Gastrocnemius medialis (tissue), 4 donors: ENCODE measurements at regions not wholly inside any gene's neighbourhood (a gene's known extent, or its start where the extent isn't known, plus 50 kb on each side); places are given as distances from the start of the nearest gene placed in this dataset.

Experiments
- ATAC-seq, 2 donors: fragments of 150-250 bp; one replicate each; pipeline ENCODE4 v1.9.1; 2016
- DNase-seq, 2 donors: peaks; one replicate each; pipeline ENCODE4 v3.0.0-alpha.2; 2019
- H3K27ac ChIP-seq, 4 donors: fragments of 200-600 bp; sonication (generic); 1 replicate in 1 of 4; 2 replicates in 3 of 4; pipeline ENCODE4 v1.5.1; 2016 to 2018; ENCODE audit warnings: mild to moderate bottlenecking in 2 of 4, moderate library complexity in 1 of 4
- H3K27me3 ChIP-seq, 3 donors: fragments of 200-600 bp; sonication (generic) in 2 of 3; 1 replicate in 1 of 3; 2 replicates in 2 of 3; pipeline versions ENCODE4 v1.5.1 to v1.6.0; 2016 to 2019; ENCODE audit warnings: mild to moderate bottlenecking in 1 of 3, moderate library complexity in 1 of 3
- H3K36me3 ChIP-seq, 2 donors: fragments of 200-600 bp; sonication (generic) in 1 of 2; one replicate each; pipeline ENCODE4 v1.5.1; 2017 to 2018
- H3K4me1 ChIP-seq, 2 donors: fragments of 200-600 bp; sonication (generic) in 1 of 2; one replicate each; pipeline ENCODE4 v1.5.1; 2016 to 2017; ENCODE audit warnings: mild to moderate bottlenecking in 2 of 2
- H3K4me3 ChIP-seq, 4 donors: fragments of 200-600 bp; sonication (generic) in 3 of 4; 1 replicate in 1 of 4; 2 replicates in 3 of 4; pipeline ENCODE4 v1.5.1; 2016 to 2019; ENCODE audit warnings: mild to moderate bottlenecking in 2 of 4
- H3K9me3 ChIP-seq, 3 donors: fragments of 200-600 bp; sonication (generic) in 2 of 3; 1 replicate in 1 of 3; 2 replicates in 2 of 3; pipeline ENCODE4 v1.5.1; 2016 to 2019
- CTCF ChIP-seq, 5 experiments: fragments of 450-650 bp in 3 of 5; fragments of 200-600 bp in 2 of 5; sonication (generic) in 2 of 5; IDR thresholded peaks in 4 of 5; conservative IDR thresholded peaks in 1 of 5; 1 replicate in 4 of 5; 2 replicates in 1 of 5; pipeline ENCODE4 v1.5.1; 2016 to 2019; ENCODE audit warnings: antibody characterized with exemption in 5 of 5, mild to moderate bottlenecking in 3 of 5, moderate library complexity in 3 of 5
- POLR2A ChIP-seq, 2 donors: fragments of 450-650 bp; IDR thresholded peaks; one replicate each; pipeline ENCODE4 v1.6.1; 2017; ENCODE audit warnings: antibody characterized with exemption in 2 of 2, mild to moderate bottlenecking in 2 of 2, moderate library complexity in 2 of 2
- in situ Hi-C, 4 donors: fragments of 200-750 bp; cut with MboI; loops; one replicate each; pipeline versions ENCODE4 v1.15.0 to v1.8.0; 2017; ENCODE audit warnings: low sequenced_read_pairs in 4 of 4
- intact Hi-C: fragments of 100-400 bp; cut with DNase I; formaldehyde crosslinking; loops from one replicate; pipeline ENCODE4 v1.15.1; 2023; ENCODE audit warnings: low total_unique reads

- Histone ChIP-seq H3K27me3 (no peaks in the 10 kb centered on the region), H3K4me3 (no peak overlapping the region), H3K9me3 (no peaks in the 10 kb centered on the region), H3K27ac (no peak overlapping the region), H3K4me1 (no peaks in the 10 kb centered on the region), H3K36me3 (no peaks in the 10 kb centered on the region)
- ATAC-seq (no peak), DNase-seq (no peak)
- in situ Hi-C loops, result no loop called here
- no peak for TF ChIP-seq POLR2A (IDR thresholded peaks at IDR 0.05)
- no peak for TF ChIP-seq CTCF (IDR thresholded peaks at IDR 0.05 in 4 of 5, conservative IDR thresholded peaks at IDR 0.05 in 1 of 5)
- intact Hi-C loops, result no loop called here
Measured at GRCh38 chr7:40915071-40915470, 780.3 kb downstream of the SUGCT start.
